GM18867 (cell line): ENCODE measurements at regions not wholly inside any gene's neighbourhood (a gene's known extent, or its start where the extent isn't known, plus 50 kb on each side); places are given as distances from the start of the nearest gene placed in this dataset.

Experiments used
- ATAC-seq: cut with Tn5 transposase; IDR thresholded peaks from one replicate; pipeline ENCODE4 v1.9.1; 2021; ENCODE audit warnings: mild to moderate bottlenecking, moderate library complexity; ENCODE audit not compliant: unreplicated experiment

GRCh38 chr2:143833015-143833660 lies 686.8 kb downstream of the ZEB2 start:
- ATAC-seq: no peak

- ATAC-seq: no peak
Measured at GRCh38 chr2:143830476-143830875, 689.4 kb downstream of the ZEB2 start.

- ATAC-seq: no peak
Measured at GRCh38 chr2:143828763-143829537, 691.0 kb downstream of the ZEB2 start.

GRCh38 chr2:143824791-143825190 lies 695.1 kb downstream of the ZEB2 start:
- no peak for ATAC-seq

GRCh38 chr2:143823876-143824275 lies 694.7 kb downstream of the ARHGAP15 start:
- ATAC-seq: no peak

- no peak for ATAC-seq
Measured at GRCh38 chr2:143823296-143823695, 694.1 kb downstream of the ARHGAP15 start.

- ATAC-seq: no peak
Measured at GRCh38 chr2:143822736-143823135, 693.5 kb downstream of the ARHGAP15 start.

GRCh38 chr2:143819764-143820163 lies 690.5 kb downstream of the ARHGAP15 start:
- no peak for ATAC-seq

- peak; percentile 73 for ATAC-seq
Measured at GRCh38 chr2:143819190-143819735, 690.0 kb downstream of the ARHGAP15 start.
